ENCODE measurements at regions not wholly inside any gene's neighbourhood (a gene's known extent, or its start where the extent isn't known, plus 50 kb on each side); places are given as distances from the start of the nearest gene placed in this dataset.

DNA sequence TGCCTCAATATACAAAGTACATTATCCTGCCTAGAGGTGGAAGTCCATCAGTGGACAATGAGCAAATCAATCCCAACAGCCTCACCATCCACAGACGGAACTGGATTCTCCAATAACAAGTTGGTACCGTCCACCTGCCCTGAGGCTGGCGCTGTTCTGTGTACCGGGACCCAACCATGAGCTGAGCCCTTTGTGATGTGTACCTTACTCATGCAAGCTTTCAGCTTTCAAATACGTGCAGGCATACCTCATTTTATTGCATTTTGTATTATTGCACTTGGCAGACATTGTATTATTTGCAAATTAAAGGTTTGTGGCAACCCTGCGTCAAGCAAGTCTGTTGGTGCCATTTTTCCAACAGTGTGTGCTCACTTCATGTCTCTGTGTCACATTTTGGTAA, 476.0 kb upstream of the MKI67 start:
- TF ChIP-seq POLR2AphosphoS5 (IDR thresholded peaks at IDR 0.05; ENCODE audit: low read depth, low read length) = no peak
- TF ChIP-seq POU2F2 (IDR thresholded peaks at IDR 0.05; ENCODE audit: low read depth, low read length) = no peak

Measured in GM12891 (cell line).